KOPT-K1 (cell line): ENCODE measurements at regions not wholly inside any gene's neighbourhood (a gene's known extent, or its start where the extent isn't known, plus 50 kb on each side); places are given as distances from the start of the nearest gene placed in this dataset.

Experiments used
- H3K27ac ChIP-seq: fragments of 200-600 bp; sonication (generic); 2 replicates; pipeline ENCODE4 v1.5.1; 2016; ENCODE audit warnings: antibody characterized with exemption, mild to moderate bottlenecking, low read depth, low read length; ENCODE audit not compliant: poor library complexity, severe bottlenecking
- H3K36me3 ChIP-seq: fragments of 200-600 bp; sonication (generic); 2 replicates; pipeline ENCODE4 v1.5.1; 2017; ENCODE audit warnings: antibody characterized with exemption, mild to moderate bottlenecking, low read length, moderate library complexity; ENCODE audit not compliant: insufficient read depth
- H3K9me3 ChIP-seq: fragments of 200-600 bp; sonication (generic); 2 replicates; pipeline ENCODE4 v1.5.1; 2017; ENCODE audit warnings: antibody characterized with exemption, low read length, mild to moderate bottlenecking; ENCODE audit not compliant: insufficient read depth, poor library complexity, severe bottlenecking

DNA sequence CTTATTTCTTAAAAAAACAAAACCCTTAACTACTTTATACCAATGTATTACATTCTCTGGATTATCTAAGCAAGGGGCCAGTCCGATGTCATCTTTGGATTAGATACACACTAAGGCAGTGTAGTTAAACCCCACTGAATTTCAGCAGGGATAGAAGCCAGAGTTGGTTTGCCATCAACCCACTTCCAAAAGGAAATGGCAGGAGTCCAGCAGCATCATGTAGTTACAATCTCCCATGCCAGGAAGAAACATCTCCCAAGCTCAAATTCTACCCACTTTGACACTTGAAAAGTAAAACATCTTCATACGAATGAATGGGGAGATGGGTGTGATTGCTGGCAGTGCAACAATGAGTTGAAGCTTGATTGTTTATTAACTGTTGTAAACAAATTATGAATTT lies 203.5 kb upstream of the PLXNC1 start:
- H3K27ac ChIP-seq: no peak overlapping the region

DNA sequence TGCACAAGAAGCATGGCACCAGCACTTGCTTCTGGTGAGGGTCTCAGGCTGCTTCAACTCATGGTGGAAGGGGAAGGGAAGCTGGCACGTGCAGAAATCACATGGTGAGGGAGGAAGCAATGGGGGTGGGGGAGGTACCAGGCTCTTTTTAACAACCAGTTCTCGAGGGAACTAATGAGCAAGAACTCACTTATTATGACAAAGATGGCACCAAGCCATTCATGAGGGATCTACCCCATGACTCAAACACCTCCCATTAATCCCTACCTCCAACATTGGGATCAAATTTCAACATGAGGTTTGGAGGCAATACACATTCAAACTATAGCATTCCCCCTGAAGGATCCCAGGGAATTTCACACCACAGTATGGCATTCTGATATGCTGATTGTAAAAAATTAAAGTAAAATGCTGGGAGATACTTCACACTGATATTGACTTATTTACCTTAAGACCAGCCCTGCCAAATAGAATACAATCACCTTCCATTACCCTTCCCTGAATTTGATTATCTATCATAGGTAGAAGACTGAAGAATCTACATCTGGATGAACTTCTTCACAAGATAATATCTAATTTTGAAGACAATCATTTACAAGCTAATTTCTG lies 201.7 kb upstream of the PLXNC1 start:
- Histone ChIP-seq H3K9me3 (peaks cover 13% of the 10 kb centered on the region), H3K36me3 (no peaks in the 10 kb centered on the region), H3K27ac (no peak overlapping the region)

More for the DNA sequence above, 203.5 kb upstream of the PLXNC1 start:
- H3K9me3 ChIP-seq: peaks cover 13% of the 10 kb centered on the region
- no peaks in the 10 kb centered on the region for H3K36me3 ChIP-seq

DNA sequence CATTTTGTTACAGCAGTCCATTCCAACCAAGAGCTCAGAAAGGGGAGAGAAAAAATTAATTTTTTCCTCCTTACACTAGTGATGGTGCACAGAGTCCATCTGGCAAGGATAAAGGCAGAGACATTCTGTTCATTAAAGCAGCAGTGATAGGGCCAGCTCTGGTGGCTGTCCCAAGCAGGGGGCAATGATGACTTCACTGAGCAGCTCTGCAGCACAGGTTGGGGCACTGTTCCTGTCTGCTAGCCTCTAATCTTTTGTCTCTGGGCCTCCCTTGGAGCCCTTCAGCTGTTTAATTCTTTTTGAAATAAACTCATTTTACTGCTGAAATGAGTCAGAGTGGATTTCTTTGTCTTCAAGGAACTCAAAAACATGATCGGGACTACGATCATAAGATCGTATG lies 200.9 kb upstream of the PLXNC1 start:
- peaks cover 13% of the 10 kb centered on the region for H3K9me3 ChIP-seq
- H3K27ac ChIP-seq: no peak overlapping the region
- H3K36me3 ChIP-seq: no peaks in the 10 kb centered on the region

DNA sequence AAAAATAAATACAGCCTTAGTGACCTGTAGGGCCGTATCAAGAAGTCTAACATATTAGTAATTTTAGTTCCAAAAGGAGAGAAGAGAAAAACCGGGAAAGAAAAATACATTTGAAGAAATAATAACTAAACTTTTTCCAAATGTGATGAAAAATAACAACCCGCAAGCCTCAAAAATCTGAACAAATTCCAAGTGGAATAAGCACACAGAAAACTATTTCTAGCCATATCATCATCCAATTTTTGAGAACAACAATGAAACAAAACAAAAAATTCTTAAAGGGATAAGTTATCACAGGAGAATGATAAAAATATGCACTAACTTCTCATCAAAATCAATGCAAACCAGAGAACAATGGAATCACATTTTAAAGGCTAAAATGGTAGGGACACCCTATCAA lies 198.1 kb upstream of the PLXNC1 start:
- Histone ChIP-seq H3K36me3 (no peaks in the 10 kb centered on the region), H3K27ac (no peak overlapping the region), H3K9me3 (peaks cover 13% of the 10 kb centered on the region)

DNA sequence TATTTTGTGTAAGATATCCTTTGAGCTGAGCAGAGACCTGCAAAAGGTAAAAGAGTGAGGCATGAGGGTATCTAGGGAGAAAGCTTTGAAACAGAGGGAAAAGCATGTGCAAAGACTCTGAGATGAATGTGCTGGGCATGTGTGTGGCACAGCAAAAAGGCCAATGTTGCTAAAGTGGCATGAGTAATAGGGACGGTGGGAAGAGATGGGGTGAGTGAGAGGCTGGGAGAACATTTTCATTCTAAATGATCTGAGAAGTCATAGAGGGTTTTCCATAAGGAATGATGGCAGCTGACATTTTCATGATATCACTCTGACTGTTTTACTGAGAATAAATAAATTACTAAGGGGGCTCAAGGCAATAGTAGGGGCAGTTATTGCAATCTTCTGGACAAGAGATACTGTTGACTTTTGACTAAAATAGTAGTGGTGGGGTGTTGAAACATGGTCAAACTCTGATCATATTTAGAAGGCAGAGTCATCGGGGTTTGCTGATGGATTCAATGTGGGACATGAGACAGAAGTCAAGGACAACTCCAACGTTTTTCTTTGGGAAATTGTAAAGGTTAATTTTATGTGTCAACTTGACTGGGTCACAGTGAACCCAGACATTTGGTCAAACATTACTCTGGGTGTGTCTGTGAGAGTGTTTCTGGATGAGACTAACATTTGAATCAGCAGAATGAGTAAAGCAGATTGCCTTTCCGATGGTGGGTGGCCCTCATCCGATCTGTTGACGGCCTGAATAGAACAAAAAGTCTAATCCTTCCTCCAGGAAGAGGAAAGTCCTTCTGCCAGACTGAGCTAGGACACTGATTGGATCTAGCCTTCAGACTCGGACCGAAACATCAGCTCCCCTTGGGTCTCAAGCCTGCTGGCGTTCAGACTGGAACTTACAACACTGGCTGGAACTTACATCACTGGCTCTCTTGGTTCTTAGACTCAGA lies 193.9 kb upstream of the PLXNC1 start:
- Histone ChIP-seq H3K36me3 (no peaks in the 10 kb centered on the region), H3K27ac (no peak overlapping the region), H3K9me3 (peaks cover 10% of the 10 kb centered on the region)

DNA sequence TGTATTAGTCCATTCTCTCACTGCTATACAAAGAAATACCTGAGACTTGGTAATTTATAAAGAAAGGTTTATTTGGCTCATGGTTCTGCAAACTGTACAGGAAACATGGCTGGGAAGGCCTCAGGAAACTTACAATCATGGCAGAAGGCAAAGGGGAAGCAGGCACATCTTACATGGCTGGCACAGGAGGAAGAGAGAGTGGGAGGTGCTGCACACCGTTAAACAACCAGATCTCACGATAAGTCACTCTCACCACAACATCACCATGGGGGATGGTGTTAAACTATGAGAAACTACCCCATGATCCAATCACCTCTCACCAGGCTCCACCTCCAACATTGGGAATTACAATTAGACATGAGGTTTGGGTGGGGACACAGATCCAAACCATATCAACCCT lies 191.8 kb upstream of the PLXNC1 start:
- no peak overlapping the region for H3K27ac ChIP-seq
- peaks cover 10% of the 10 kb centered on the region for H3K9me3 ChIP-seq

DNA sequence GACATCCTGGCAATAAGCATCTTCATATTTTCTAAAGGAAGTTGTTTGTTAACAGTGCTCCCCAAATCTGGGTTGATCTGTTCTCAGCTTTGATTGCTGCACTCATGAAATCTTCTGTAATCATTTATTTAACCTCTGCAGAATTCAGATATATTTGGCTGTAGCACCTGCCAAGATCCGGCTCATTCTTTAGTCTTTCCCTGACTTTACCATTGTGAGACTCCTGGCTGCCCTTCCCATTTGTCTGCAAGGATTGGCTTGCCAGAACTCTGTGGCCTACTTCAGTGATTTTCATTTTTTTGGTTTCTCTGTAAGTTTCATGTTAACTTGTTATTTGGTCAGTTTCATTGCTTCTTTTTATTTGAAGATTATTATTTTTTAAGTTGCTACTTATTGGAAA lies 191.2 kb upstream of the PLXNC1 start:
- H3K27ac ChIP-seq: no peak overlapping the region
- peaks cover 15% of the 10 kb centered on the region for H3K9me3 ChIP-seq
- H3K36me3 ChIP-seq: no peaks in the 10 kb centered on the region

More for the DNA sequence above, 191.8 kb upstream of the PLXNC1 start:
- H3K36me3 ChIP-seq: no peaks in the 10 kb centered on the region

DNA sequence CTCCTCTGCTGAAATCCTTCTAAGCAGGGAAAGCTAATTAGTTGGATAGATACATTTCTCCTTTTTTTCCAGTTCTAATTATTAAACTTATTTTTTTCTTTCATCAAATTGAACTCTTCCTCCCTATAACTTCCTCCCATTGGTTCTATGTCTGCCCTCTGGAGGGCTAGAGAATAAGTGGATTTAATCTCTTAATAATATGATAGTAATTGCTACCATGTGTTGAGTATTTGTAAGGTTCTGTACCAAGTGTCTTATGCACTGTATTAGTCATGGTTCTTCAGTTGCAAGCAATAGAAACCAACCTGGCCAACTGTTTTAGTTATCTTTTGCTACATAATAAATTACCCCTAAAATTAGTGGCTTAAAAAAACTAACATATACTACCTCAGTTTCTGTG lies 190.5 kb upstream of the PLXNC1 start:
- Histone ChIP-seq H3K36me3 (no peaks in the 10 kb centered on the region), H3K27ac (no peak overlapping the region), H3K9me3 (peaks cover 22% of the 10 kb centered on the region)

DNA sequence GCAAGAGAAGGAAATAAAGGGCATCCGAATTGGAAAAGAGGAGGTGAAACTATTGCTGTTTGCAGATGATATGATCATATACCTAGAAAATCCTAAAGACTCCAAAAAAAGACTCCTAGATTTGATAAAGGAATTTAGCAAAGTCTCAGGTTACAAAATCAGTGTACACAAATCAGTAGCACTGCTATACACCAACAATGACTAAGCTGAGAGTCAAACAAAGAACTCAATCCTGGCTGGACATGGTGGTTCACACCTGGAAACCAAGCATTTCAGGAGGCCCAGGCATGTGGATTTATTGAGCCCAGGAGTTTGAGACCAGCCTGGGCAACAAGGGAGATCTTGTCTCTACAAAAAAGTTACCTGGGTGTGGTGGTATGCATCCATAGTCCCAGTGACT lies 188.7 kb upstream of the PLXNC1 start:
- H3K36me3 ChIP-seq: no peaks in the 10 kb centered on the region
- no peak overlapping the region for H3K27ac ChIP-seq
- H3K9me3 ChIP-seq: peaks cover 23% of the 10 kb centered on the region

DNA sequence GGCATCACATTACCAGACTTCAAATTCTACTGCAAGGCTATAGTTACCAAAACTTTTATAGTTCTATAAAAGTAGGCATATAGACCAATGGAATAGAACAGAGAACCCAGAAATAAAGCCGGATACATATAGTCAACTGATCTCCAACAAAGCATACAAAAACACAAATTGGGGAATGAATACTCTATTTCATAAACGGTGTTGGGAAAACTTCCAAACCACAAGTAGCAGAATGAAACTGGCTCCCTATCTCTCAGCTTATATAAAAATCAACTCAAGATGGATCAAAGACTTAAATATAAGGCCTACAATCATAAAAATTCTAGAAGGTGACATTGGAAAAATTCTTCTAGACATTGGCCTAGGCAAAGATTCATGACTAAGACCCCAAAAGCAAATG lies 187.9 kb upstream of the PLXNC1 start:
- Histone ChIP-seq H3K36me3 (no peaks in the 10 kb centered on the region), H3K27ac (no peak overlapping the region), H3K9me3 (peaks cover 23% of the 10 kb centered on the region)

DNA sequence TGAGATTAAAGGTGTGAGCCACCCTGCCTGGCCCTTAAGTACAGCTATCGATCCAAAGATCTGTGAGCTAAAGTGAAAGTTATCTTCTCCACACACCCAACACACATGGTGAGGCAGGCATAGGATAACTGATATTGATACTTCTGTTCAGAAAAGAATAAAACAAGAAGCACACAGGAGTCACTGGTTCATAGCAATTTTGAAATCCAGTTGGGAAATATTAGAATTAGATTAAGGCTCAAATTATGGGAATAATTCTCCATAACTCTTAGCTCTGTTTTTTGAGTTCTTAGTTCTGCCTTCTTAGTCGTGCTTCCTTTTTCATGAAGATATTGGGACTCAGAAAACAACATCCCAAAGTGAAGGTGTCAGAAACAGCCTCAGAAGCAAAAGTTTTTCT lies 186.0 kb upstream of the PLXNC1 start:
- Histone ChIP-seq H3K36me3 (no peaks in the 10 kb centered on the region), H3K9me3 (peaks cover 16% of the 10 kb centered on the region), H3K27ac (no peak overlapping the region)

DNA sequence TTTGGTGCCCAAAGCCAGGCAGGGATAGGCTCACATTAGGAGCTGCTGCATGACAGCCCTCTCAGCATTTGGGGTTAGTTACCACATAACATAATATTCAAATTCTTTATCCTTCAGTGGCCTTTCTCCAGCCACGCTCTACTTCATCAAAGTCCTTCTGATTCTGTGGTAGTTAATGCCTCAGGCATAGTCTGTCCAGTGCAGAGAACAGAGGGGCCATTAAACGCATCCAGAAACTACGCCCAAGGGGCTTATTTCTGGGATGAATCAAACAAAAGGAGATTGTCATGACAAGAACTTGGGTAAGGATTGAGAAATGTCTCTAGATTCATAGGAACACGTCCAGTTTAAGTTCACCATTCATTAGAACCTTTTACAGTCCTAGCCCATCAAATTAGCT lies 183.4 kb upstream of the PLXNC1 start:
- Histone ChIP-seq H3K27ac (no peak overlapping the region), H3K36me3 (no peaks in the 10 kb centered on the region), H3K9me3 (peaks cover 16% of the 10 kb centered on the region)

DNA sequence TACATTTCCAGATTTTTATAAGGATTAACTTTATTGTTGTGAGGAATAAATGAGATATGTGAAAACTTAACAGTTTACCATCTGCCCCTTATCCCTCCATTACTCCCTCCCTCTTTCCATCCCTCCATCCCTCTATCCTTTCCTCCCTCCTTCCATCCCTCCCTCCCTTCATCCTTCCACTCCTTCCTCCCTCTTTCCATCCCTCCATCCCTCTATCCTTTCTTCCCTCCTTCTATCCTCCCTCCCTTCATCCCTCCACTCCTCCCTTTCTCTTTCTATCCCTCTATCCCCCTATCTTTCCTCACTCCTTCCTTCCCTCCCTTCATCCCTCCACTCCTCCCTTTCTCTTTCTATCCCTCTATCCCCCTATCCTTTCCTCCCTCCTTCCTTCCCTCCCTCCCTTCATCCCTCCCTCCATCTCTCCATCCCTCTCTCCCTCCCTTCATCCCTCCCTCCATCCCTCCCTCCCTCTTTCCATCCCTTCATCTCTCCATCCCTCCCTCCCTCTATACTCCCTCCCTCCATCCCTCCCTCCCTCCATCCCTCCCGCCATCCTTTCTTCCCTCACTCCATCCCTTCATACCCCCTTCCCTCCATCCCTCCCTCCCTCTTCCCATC lies 181.8 kb upstream of the PLXNC1 start:
- Histone ChIP-seq H3K9me3 (peaks cover 13% of the 10 kb centered on the region), H3K27ac (no peak overlapping the region), H3K36me3 (no peaks in the 10 kb centered on the region)

DNA sequence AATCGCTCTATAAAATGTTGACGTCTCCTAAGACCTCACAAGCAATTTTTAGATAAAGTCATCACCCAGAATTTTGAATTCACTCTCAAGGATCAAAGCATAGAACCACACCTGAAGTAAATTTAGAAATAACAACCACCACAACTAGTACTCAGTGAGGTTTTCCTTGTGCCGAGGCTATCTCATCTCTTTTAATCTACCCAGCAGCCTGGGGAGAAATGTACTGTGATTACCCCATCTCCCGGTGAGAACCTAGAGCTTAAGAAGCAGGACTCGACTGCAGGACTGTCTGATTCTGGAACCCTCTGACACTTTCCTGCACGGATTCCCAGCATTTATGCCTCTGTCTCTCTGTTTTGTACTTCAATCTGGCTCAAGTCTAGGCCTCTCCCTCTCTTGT lies 180.9 kb upstream of the PLXNC1 start:
- Histone ChIP-seq H3K36me3 (no peaks in the 10 kb centered on the region), H3K27ac (no peak overlapping the region), H3K9me3 (peaks cover 5% of the 10 kb centered on the region)

DNA sequence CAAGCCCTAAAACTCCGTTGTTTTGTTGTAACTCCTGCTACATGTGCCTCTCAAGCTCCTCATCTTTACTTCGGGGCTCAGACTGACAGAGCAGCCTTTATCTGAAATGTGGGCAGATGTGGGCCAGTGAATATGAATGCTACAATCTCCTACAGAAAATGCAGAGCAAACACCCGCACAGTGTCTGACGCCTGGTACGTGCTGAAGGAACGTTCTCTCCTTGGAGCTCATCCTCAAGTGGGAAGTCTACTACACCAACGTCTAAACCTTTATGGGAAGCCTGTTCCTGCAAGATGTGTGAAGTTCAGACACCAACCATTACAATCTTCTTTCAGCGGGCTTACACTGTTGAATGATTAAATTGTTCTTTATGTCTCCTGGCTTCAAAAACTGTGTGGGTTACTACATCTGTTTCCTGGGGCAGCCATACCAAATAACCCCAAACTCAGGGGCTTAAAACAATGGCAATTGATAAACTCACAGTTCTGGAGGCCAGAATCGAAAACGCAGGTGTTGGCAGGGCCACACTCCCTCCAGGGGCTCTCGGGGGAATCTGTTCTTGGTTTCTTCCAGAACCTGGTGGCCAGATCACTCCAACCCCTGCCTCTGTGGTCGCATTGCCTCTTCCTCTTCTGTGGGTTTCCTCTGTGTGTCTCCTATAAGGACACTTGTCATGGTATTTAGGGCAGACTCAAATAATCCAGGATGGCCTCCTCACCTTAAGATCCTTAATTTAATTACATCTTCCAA lies 179.7 kb upstream of the PLXNC1 start:
- Histone ChIP-seq H3K36me3 (no peaks in the 10 kb centered on the region), H3K27ac (no peak overlapping the region), H3K9me3 (no peaks in the 10 kb centered on the region)
